Mesothelial cell of epicardium (in vitro differentiated cells): ENCODE measurements at regions not wholly inside any gene's neighbourhood (a gene's known extent, or its start where the extent isn't known, plus 50 kb on each side); places are given as distances from the start of the nearest gene placed in this dataset.

ENCODE experiments used
- DNase-seq, 2 experiments: peaks; one replicate each; pipeline ENCODE4 v3.0.0; 2021; ENCODE audit warnings: low spot score in 2 of 2; ENCODE audit not compliant: unreplicated experiment in 2 of 2
- H3K27ac Mint-ChIP-seq: 2 replicates; pipeline ENCODE4 v1.8.0; 2021; ENCODE audit warnings: mixed read lengths
- H3K27me3 Mint-ChIP-seq: 2 replicates; pipeline ENCODE4 v1.8.0; 2021; ENCODE audit warnings: low read depth, mixed read lengths
- H3K36me3 Mint-ChIP-seq: 2 replicates; pipeline ENCODE4 v1.8.0; 2021; ENCODE audit warnings: mixed read lengths
- H3K4me1 Mint-ChIP-seq: 2 replicates; pipeline ENCODE4 v1.8.0; 2021; ENCODE audit warnings: mixed read lengths
- H3K4me3 Mint-ChIP-seq: 2 replicates; pipeline ENCODE4 v1.8.0; 2021; ENCODE audit warnings: mild to moderate bottlenecking, moderate library complexity, mixed read lengths
- H3K9me3 Mint-ChIP-seq: 2 replicates; pipeline ENCODE4 v1.8.0; 2021; ENCODE audit warnings: mixed read lengths
- TF ChIP-seq, protein P1 (sequence below): fragments of 200-600 bp; sonication (generic); IDR thresholded peaks from one replicate; pipeline ENCODE4 v1.5.0; 2021; ENCODE audit warnings: antibody characterized with exemption; ENCODE audit not compliant: unreplicated experiment

DNA sequence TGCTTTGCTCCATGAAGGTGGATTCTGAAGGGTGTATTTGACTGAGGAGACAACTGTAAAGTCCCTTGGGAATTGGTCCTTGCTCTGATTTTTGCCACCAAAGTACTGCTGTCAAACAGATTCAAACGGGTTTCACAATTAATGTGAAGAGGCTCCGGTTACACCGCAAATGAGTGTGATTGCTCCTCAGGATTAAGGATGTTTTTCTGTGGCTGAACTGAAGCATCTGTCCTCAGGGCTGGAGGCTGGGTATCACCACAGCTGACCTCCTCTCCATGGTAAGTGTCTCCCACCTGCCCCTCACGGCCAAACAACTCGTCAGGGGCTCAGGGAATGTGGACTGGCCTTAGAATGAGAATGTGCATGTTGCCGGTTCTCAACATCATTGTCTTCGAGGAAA, 130.4 kb upstream of the NDUFV2 start:
- no peak for DNase-seq
- Mint-ChIP-seq H3K9me3 (peaks cover 18% of the 10 kb centered on the region), H3K27ac (no peak overlapping the region), H3K27me3 (no peaks in the 10 kb centered on the region), H3K4me1 (no peaks in the 10 kb centered on the region), H3K4me3 (no peak overlapping the region), H3K36me3 (peaks cover 7% of the 10 kb centered on the region)
- TF ChIP-seq, protein P1, sequence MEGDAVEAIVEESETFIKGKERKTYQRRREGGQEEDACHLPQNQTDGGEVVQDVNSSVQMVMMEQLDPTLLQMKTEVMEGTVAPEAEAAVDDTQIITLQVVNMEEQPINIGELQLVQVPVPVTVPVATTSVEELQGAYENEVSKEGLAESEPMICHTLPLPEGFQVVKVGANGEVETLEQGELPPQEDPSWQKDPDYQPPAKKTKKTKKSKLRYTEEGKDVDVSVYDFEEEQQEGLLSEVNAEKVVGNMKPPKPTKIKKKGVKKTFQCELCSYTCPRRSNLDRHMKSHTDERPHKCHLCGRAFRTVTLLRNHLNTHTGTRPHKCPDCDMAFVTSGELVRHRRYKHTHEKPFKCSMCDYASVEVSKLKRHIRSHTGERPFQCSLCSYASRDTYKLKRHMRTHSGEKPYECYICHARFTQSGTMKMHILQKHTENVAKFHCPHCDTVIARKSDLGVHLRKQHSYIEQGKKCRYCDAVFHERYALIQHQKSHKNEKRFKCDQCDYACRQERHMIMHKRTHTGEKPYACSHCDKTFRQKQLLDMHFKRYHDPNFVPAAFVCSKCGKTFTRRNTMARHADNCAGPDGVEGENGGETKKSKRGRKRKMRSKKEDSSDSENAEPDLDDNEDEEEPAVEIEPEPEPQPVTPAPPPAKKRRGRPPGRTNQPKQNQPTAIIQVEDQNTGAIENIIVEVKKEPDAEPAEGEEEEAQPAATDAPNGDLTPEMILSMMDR = no peak

DNA sequence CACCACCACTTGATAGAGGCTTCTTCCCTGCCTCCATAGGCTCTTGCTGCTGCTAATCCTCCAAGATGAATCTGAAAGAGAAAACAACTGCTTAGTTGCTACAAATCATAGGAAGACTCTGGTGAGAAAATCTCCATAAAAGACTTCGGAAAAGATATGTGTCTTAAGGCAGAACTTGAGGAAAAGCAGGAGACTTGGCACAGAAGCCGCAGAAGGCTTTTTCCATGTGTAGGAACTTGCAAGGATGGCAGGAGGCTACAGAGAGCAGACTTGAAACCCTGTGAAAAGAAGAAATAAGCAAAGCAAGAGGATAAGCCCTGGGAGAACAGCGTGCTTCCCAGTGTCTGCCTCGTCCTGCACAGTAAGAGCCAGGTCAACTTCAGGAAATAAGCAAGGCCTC, 128.2 kb upstream of the NDUFV2 start:
- DNase-seq = no peak
- peaks cover 18% of the 10 kb centered on the region for H3K9me3 Mint-ChIP-seq
- H3K4me3 Mint-ChIP-seq = no peak overlapping the region
- peaks cover 6% of the 10 kb centered on the region for H3K4me1 Mint-ChIP-seq
- TF ChIP-seq, protein P1 = no peak
- no peaks in the 10 kb centered on the region for H3K27me3 Mint-ChIP-seq
- peaks cover 7% of the 10 kb centered on the region for H3K36me3 Mint-ChIP-seq
- H3K27ac Mint-ChIP-seq = no peak overlapping the region

DNA sequence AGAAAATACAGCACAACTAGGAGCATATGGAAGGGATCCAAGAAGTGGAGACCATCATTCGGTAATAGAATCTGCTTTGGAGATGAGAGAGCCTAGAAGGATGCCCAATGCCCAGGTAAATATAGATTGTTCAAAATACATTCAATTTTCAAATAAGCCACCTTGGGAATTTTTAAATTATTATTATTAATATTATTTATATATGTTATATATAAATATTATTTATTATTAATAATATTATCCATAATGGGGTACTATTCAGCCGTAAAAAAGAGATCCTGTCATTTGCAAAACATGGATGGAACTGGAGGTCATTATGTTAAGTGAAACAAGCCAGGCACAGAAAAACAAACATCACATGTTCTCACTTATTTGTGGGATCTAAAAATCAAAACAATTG, 127.8 kb upstream of the NDUFV2 start:
- H3K27me3 Mint-ChIP-seq = no peaks in the 10 kb centered on the region

DNA sequence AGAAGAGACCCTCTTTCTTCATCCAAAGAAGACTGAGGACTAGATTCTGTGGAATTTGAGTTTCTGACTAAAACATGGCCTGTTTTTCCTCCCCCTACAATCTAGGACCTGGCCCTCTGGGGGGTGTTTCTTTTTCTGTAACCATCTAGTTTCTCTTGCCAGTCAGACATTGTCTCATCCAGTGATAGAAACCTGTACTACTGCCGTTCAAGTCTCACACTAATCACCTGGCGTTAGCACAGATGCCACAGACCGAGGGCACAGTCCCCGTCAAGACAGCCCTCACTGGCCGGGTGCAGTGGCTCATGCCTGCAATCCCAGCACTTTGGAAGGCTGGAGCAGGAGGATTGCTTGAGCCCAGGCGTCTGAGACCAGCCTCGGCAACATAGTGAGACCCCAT, 126.9 kb upstream of the NDUFV2 start:
- Mint-ChIP-seq H3K4me3 (no peak overlapping the region), H3K27me3 (no peaks in the 10 kb centered on the region), H3K9me3 (peaks cover 18% of the 10 kb centered on the region), H3K4me1 (peaks cover 13% of the 10 kb centered on the region), H3K36me3 (peaks cover 7% of the 10 kb centered on the region), H3K27ac (no peak overlapping the region)
- DNase-seq = no peak
- TF ChIP-seq, protein P1 = no peak

More for the DNA sequence above, 127.8 kb upstream of the NDUFV2 start:
- peaks cover 7% of the 10 kb centered on the region for H3K36me3 Mint-ChIP-seq
- H3K4me3 Mint-ChIP-seq = no peak overlapping the region
- TF ChIP-seq, protein P1 = no peak
- H3K27ac Mint-ChIP-seq = no peak overlapping the region
- no peak for DNase-seq
- peaks cover 7% of the 10 kb centered on the region for H3K4me1 Mint-ChIP-seq
- H3K9me3 Mint-ChIP-seq = peaks cover 18% of the 10 kb centered on the region

DNA sequence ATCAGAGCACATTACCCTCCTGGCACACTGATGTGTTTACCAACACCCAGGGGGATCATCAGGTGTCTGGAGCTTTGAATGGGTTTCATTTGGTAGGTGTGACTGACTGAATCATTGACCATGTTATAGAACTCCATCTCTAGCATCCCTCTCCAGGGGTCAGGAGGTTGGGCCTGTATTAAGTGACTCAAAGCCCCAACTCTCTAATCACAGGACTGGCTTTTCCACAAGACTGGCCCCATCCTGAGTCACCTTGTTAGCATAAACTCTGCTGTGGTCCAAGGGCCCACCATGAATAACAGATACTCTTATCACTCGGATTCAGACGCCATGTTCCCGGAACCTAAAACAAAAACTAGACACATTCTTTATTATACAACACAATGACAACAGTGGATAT, 125.9 kb upstream of the NDUFV2 start:
- Mint-ChIP-seq H3K27me3 (no peaks in the 10 kb centered on the region), H3K36me3 (peaks cover 7% of the 10 kb centered on the region), H3K9me3 (peaks cover 18% of the 10 kb centered on the region), H3K27ac (no peak overlapping the region), H3K4me1 (peaks cover 20% of the 10 kb centered on the region), H3K4me3 (no peak overlapping the region)
- DNase-seq = no peak
- TF ChIP-seq, protein P1 = no peak

DNA sequence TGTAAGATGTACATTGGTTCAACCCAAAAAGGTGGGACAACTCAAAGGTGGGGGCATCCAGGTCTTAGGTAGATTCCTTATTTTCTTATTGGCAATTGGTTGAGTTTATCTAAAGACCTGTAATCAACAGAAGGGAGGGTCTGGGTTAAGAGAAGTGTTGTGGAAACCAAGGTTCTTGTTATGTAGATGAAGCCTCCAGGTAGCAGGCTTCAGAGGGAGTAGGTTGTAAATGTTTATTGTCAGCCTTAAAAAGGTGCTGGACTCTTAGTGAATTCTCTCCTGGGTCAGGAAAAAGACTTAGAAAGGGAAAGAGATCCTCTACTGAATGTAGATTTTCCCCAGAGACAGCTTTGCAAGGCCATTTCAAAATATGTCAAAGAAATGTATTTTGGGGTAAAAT, 125.3 kb upstream of the NDUFV2 start:
- TF ChIP-seq, protein P1 = no peak
- Mint-ChIP-seq H3K9me3 (peaks cover 18% of the 10 kb centered on the region), H3K4me1 (peaks cover 20% of the 10 kb centered on the region), H3K4me3 (no peak overlapping the region), H3K27ac (no peak overlapping the region), H3K36me3 (peaks cover 7% of the 10 kb centered on the region), H3K27me3 (no peaks in the 10 kb centered on the region)
- no peak for DNase-seq
